ENCODE measurements at regions not wholly inside any gene's neighbourhood (a gene's known extent, or its start where the extent isn't known, plus 50 kb on each side); places are given as distances from the start of the nearest gene placed in this dataset.

GRCh38 chr3:170784406-170784805, 85.6 kb downstream of the RPL22L1 start:
- no peak for FAIRE-seq

GRCh38 chr3:170780955-170781354, 89.0 kb downstream of the RPL22L1 start:
- DNase-seq (ENCODE audit: insufficient read length, low spot score): no peak

More at GRCh38 chr3:170784406-170784805, 85.6 kb downstream of the RPL22L1 start:
- no peak for DNase-seq (ENCODE audit: insufficient read length, low spot score)

GRCh38 chr3:170780471-170780870, 89.5 kb downstream of the RPL22L1 start:
- DNase-seq (ENCODE audit: insufficient read length, low spot score) (no peak), FAIRE-seq (no peak)

More at GRCh38 chr3:170780955-170781354, 89.0 kb downstream of the RPL22L1 start:
- FAIRE-seq: no peak

DNA sequence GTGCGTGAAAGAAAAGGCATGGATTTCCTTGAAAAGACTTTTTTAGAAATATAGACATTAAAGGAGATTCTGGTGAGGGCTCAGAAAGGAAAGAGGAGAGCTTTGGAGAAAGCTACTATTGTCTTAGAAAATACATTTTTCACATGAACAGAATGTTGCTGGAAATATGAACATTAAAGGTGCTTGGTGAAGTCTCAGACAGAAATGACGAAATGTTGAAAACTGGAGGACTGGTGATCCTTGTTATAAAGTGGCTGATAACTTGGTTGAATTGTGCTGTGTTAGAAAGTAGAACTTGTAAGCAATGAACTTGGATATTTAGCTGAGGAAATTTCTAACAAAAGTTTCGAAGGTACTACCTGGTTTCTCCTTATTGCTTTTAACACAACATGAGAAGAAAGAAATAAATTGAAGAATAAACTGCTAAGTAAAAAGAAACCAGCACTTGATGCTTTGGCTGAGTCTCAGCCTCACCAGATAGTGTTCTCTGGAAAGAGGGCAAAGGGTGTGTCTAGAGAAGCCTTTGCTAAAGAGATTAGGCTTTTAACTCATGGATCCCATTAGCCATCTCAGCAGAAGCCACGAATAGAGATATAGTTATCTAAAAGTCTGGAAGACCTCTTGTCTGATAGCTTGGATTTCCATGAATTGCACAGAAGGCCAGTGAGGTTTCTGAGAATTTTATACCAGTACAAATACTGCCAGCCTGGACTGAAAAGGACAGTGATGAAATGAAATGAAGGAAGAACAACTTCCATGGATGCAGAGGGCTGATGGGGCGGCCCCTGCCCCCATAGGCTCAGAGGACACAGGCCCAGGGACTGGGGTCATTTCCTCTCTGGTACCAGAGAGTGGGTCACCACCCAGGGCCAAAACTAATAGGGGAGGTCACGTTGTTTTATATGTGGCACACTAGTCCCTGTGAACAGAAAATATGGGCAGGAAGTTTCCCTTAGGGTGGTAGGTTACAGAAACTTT, 91.5 kb downstream of the RPL22L1 start:
- no peak for DNase-seq (ENCODE audit: insufficient read length, low spot score)
- no peak for FAIRE-seq

- DNase-seq (ENCODE audit: insufficient read length, low spot score) (no peak), FAIRE-seq (no peak)
Observed at GRCh38 chr3:170777564-170777926, 92.5 kb downstream of the RPL22L1 start.

GRCh38 chr3:170776887-170777563, 93.0 kb downstream of the RPL22L1 start:
- no peak for FAIRE-seq
- DNase-seq (ENCODE audit: insufficient read length, low spot score): no peak

GRCh38 chr3:170773682-170774425, 96.1 kb downstream of the RPL22L1 start:
- FAIRE-seq (no peak), DNase-seq (ENCODE audit: insufficient read length, low spot score) (no peak)

DNA sequence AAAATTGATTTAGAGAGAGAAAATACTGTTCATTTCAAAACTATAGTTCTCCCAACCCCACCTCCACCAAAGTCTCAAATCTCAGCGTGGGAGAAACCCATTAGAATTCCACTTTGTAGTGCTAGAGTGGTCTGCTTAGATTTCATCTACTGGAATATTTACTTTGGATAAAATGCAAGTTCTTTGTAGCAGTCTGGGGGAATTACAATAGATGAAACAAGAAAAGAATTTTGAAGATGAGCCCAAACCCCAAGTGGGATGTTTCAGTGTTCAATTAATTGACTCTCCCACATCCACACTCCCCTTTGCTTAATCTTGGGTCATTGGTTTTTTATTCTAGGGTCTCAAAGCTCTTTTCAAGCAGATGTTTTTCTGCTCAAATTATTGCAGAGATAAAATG, 97.8 kb downstream of the RPL22L1 start:
- no peak for FAIRE-seq
- no peak for DNase-seq (ENCODE audit: insufficient read length, low spot score)

DNA sequence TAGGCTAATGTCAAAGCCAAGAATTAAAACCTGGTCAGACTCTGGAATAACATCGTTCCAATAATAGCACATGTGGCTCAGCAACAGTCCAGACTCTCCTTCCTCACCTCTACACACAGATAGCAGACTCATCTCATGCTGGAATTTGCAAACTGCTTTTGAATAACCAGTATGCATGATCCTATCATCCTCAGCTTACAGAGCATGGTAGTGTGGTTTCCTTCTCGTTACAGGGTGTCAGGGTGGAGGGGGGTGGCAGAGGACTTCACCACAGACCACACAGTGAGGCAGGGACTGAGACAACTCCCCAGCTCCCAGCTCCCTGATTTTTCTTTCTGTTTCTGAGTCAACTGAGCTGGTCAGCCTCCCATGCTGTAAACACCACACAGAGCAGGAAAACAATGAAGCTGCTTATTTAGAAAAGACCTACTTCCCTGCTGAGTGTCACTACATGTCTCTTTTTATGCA, 101.6 kb downstream of the RPL22L1 start:
- FAIRE-seq: no peak

GRCh38 chr3:170767576-170767941, 102.4 kb downstream of the RPL22L1 start:
- DNase-seq (ENCODE audit: insufficient read length, low spot score) (no peak), FAIRE-seq (no peak)

More for the DNA sequence above, 101.6 kb downstream of the RPL22L1 start:
- DNase-seq (ENCODE audit: insufficient read length, low spot score): no peak

DNA sequence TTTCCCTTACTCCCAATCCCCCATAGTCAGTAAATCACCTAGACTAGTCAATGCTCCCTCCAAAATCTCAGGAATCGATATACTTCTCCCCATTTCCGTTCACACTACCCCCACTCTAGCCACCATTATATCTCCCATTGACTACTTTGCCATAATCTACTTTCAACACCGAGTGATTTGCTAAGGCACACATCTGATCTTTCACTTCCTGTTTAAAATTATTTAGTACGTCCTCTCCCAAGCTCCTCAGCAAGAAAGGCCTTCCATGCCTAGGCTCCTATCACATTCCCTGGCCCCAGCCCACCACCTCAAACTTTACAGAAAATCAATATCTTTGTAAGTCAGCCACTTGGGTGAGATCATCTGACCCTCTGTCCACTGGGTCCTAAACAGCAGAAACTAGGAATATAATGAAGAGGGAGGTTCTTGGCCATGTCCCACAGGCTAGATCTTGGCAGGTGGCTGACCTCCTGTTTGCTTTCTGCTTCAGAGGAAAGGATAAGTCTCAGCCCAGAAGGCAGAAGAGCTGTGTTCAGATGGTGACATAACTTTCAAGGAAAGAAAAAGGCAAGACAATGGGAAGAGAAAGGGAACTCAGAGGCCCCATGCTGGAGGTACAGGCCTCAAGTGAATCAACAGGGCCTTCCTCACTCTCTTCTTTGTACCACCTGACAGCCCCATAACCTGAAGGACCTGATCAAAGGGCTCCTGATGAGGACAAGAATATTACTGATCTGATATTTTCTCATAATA, 103.0 kb downstream of the RPL22L1 start:
- no peak for FAIRE-seq
- DNase-seq (ENCODE audit: insufficient read length, low spot score): no peak

GRCh38 chr3:170766253-170766652, 103.7 kb downstream of the RPL22L1 start:
- no peak for DNase-seq (ENCODE audit: insufficient read length, low spot score)
- no peak for FAIRE-seq

DNA sequence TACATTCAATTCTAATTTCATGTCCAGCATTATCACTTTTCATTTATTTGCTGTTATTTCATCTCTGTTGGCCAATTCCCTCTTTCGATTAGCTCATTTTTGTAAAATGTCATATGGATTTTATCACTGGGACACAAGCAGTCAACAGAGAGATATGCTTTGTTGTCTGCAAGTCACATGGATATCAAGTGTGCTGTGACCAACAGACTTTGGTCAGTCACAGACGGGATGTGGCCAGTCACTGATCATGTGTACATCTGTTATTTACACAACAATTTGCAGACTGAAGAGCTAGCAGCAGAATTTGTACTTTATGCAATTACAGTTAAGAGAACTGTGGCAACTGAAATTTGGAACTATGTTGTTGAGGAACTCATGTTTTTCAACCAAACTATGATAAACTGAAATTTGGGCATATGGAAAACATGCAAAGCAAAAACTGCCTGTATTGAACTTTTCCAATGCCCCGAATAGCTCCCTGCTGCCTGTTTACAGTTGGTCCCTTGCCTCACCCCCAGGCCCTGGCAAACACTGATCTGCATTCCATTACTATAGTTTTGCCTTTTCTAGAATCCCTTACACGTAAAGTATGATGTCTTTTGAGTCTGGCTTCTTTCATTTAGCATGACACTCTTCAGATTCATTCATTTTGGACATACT, 104.4 kb downstream of the RPL22L1 start:
- no peak for DNase-seq (ENCODE audit: insufficient read length, low spot score)
- no peak for FAIRE-seq

DNA sequence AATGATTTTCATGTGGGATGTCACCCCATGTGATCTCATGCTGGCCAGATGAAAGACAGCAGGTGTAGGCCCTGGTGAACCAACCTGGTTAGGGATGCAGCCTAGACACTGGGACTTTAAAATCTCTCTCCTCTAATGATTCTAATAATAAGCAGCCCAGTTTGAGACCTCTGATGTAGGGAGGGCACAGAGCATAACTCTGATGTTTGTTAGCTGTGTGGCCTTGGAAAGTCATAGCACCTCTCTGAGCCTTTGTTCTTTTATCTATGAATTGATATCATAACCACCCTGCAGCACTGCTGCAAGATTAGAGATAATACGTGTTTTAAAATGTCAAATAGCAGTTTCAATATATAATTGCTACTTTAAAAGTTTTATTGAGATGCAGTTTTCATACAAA, 106.0 kb downstream of the RPL22L1 start:
- no peak for FAIRE-seq
- DNase-seq (ENCODE audit: insufficient read length, low spot score): no peak

- DNase-seq (ENCODE audit: insufficient read length, low spot score) (no peak), FAIRE-seq (no peak)
Observed at GRCh38 chr3:170762064-170762463, 107.9 kb downstream of the RPL22L1 start.

GRCh38 chr3:170761103-170761502, 108.9 kb downstream of the RPL22L1 start:
- no peak for DNase-seq (ENCODE audit: insufficient read length, low spot score)
- FAIRE-seq: no peak

GRCh38 chr3:170760174-170760526, 109.8 kb downstream of the RPL22L1 start:
- DNase-seq (ENCODE audit: insufficient read length, low spot score) (no peak), FAIRE-seq (no peak)

- no peak for FAIRE-seq
Observed at GRCh38 chr3:170759511-170760173, 110.4 kb downstream of the RPL22L1 start.

GRCh38 chr3:170757038-170757437, 113.0 kb downstream of the RPL22L1 start:
- FAIRE-seq: no peak
- DNase-seq (ENCODE audit: insufficient read length, low spot score): no peak

More at GRCh38 chr3:170759511-170760173, 110.4 kb downstream of the RPL22L1 start:
- DNase-seq (ENCODE audit: insufficient read length, low spot score): no peak
